Upper lobe of left lung (tissue), 6 donors: ENCODE measurements at regions not wholly inside any gene's neighbourhood (a gene's known extent, or its start where the extent isn't known, plus 50 kb on each side); places are given as distances from the start of the nearest gene placed in this dataset.

Experiments used
- ATAC-seq, 2 donors: fragments of 200-7000 bp; cut with Tn5 transposase; one replicate each; pipeline ENCODE4 v1.9.1; 2022; ENCODE audit warnings: mild to moderate bottlenecking in 2 of 2, moderate library complexity in 2 of 2; ENCODE audit not compliant: low FRiP score in 2 of 2
- DNase-seq, 2 donors: peaks; one replicate each; pipeline ENCODE4 v3.0.0-alpha.2; 2019 to 2020
- H3K27ac ChIP-seq, 4 donors: fragments of 200-600 bp; sonication (generic); one replicate each; pipeline ENCODE4 v1.5.1; 2016 to 2019
- H3K27me3 ChIP-seq, 4 donors: fragments of 200-600 bp; sonication (generic); one replicate each; pipeline ENCODE4 v1.5.1; 2017 to 2019
- H3K36me3 ChIP-seq, 4 donors: fragments of 200-600 bp; sonication (generic); one replicate each; pipeline ENCODE4 v1.5.1; 2016 to 2019
- H3K4me1 ChIP-seq, 4 donors: fragments of 200-600 bp; sonication (generic); one replicate each; pipeline ENCODE4 v1.5.1; 2018 to 2019
- H3K4me3 ChIP-seq, 4 donors: fragments of 200-600 bp; sonication (generic); one replicate each; pipeline ENCODE4 v1.5.1; 2017 to 2019; ENCODE audit warnings: mild to moderate bottlenecking in 2 of 4, moderate library complexity in 1 of 4
- H3K9me3 ChIP-seq, 4 donors: fragments of 200-600 bp; sonication (generic); one replicate each; pipeline ENCODE4 v1.5.1; 2018 to 2019
- EP300 ChIP-seq, 4 donors: sonication (generic); formaldehyde crosslinking; IDR thresholded peaks; one replicate each; pipeline ENCODE4 v1.5.1; 2017; ENCODE audit warnings: antibody characterized with exemption in 4 of 4, control low read depth in 2 of 4
- POLR2A ChIP-seq, 4 donors: fragments of 450-650 bp; IDR thresholded peaks; one replicate each; pipeline ENCODE4 v1.5.1; 2016 to 2017; ENCODE audit warnings: antibody characterized with exemption in 4 of 4, mild to moderate bottlenecking in 2 of 4
- POLR2AphosphoS5 ChIP-seq, 2 donors: sonication (generic); formaldehyde crosslinking; IDR thresholded peaks; one replicate each; pipeline ENCODE4 v1.5.1; 2017; ENCODE audit warnings: antibody characterized with exemption in 2 of 2
- WGBS, 2 donors: methylation state at CpG; one replicate each; pipeline ENCODE4 v1.1.5; 2017 to 2018; 5-methylcytosine and 5-hydroxymethylcytosine counted together
- TF ChIP-seq, protein P1 (sequence below), 6 experiments: fragments of 450-650 bp in 4 of 6; fragments of 200-600 bp in 2 of 6; sonication (generic) in 2 of 6; IDR thresholded peaks; one replicate each; pipeline ENCODE4 v1.5.1; 2016 to 2019; ENCODE audit warnings: antibody characterized with exemption in 6 of 6
- donor health status: DM: no; HTN: no; CAD: no; lungs with moderate emphysema.
- donor health status: DM: no; HTN: yes; CAD: no; lungs with severe emphysema.

- TF ChIP-seq POLR2AphosphoS5 (IDR thresholded peaks at IDR 0.05) (no peak), POLR2A (IDR thresholded peaks at IDR 0.05) (no peak), EP300 (IDR thresholded peaks at IDR 0.05) (no peak)
- TF ChIP-seq, protein P1, sequence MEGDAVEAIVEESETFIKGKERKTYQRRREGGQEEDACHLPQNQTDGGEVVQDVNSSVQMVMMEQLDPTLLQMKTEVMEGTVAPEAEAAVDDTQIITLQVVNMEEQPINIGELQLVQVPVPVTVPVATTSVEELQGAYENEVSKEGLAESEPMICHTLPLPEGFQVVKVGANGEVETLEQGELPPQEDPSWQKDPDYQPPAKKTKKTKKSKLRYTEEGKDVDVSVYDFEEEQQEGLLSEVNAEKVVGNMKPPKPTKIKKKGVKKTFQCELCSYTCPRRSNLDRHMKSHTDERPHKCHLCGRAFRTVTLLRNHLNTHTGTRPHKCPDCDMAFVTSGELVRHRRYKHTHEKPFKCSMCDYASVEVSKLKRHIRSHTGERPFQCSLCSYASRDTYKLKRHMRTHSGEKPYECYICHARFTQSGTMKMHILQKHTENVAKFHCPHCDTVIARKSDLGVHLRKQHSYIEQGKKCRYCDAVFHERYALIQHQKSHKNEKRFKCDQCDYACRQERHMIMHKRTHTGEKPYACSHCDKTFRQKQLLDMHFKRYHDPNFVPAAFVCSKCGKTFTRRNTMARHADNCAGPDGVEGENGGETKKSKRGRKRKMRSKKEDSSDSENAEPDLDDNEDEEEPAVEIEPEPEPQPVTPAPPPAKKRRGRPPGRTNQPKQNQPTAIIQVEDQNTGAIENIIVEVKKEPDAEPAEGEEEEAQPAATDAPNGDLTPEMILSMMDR (IDR thresholded peaks at IDR 0.05), result no peak
- Histone ChIP-seq H3K27ac (no peak overlapping the region), H3K36me3 (no peaks in the 10 kb centered on the region), H3K9me3 (no peaks in the 10 kb centered on the region), H3K4me1 (no peaks in the 10 kb centered on the region), H3K4me3 (no peak overlapping the region), H3K27me3 (no peaks in the 10 kb centered on the region)
- no peak for ATAC-seq
- 46 to 47% methylated on average over 10 to 13 of the region's 13 CpGs for WGBS, 2 donors
- no peak for DNase-seq
These were observed 85.3 kb upstream of the PPP2R2D start for GRCh38 chr10:131815266-131816156.

DNA sequence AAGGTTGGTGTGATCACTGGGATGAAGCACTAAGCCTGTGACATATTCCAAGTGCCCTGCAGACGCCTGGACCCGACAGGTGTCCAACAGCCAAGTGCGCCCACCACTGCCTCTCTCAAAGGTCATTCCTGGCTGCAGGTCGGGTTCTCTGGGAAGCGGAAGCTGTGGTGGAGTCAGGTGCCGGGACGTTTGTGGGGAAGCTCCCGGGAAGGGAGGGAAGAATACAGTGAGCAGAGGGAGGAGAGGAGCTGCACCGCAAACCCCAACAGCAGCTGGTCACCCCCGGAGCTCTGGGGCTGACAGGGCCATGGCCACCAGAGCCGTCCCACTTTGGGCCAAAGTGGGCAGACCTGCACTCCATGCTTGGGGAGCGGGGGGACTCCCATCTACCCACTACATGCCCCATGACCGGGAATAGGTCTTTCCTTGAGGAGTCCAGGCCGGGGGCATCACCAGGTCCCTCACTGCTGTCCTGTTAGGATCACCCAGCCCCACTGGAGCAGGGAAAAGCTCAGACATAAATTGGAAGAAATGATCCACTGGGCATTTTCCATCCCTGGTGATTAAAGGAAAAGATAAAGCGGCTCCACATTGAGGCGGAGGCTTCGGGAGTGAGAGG, 84.5 kb upstream of the PPP2R2D start:
- no peaks in the 10 kb centered on the region for H3K36me3 ChIP-seq

GRCh38 chr10:131816941-131817700, 83.7 kb upstream of the PPP2R2D start:
- 67 to 68% methylated on average over 13 of the region's 13 CpGs for WGBS, 2 donors
- ATAC-seq (no peak), DNase-seq (no peak)
- Histone ChIP-seq H3K4me1 (no peaks in the 10 kb centered on the region), H3K27ac (no peak overlapping the region), H3K36me3 (no peaks in the 10 kb centered on the region), H3K4me3 (no peak overlapping the region), H3K27me3 (no peaks in the 10 kb centered on the region), H3K9me3 (no peaks in the 10 kb centered on the region)
- TF ChIP-seq POLR2A (IDR thresholded peaks at IDR 0.05) (no peak), POLR2AphosphoS5 (IDR thresholded peaks at IDR 0.05) (no peak), EP300 (IDR thresholded peaks at IDR 0.05) (no peak)
- TF ChIP-seq, protein P1 (IDR thresholded peaks at IDR 0.05), result no peak

More for the DNA sequence above, 84.5 kb upstream of the PPP2R2D start:
- ATAC-seq (no peak), DNase-seq (peak in 1 of 2 donors; percentile 38)
- no peak overlapping the region for H3K4me3 ChIP-seq
- H3K27ac ChIP-seq, result no peak overlapping the region
- TF ChIP-seq POLR2A (IDR thresholded peaks at IDR 0.05) (no peak), EP300 (IDR thresholded peaks at IDR 0.05) (no peak), POLR2AphosphoS5 (IDR thresholded peaks at IDR 0.05) (no peak)
- TF ChIP-seq, protein P1 (IDR thresholded peaks at IDR 0.05), result no peak
- H3K9me3 ChIP-seq, result no peaks in the 10 kb centered on the region
- 66 to 76% methylated on average over 17 of the region's 17 CpGs for WGBS, 2 donors
- no peaks in the 10 kb centered on the region for H3K4me1 ChIP-seq
- no peaks in the 10 kb centered on the region for H3K27me3 ChIP-seq

- peak in 1 of 2 donors; percentile 42 for DNase-seq
- TF ChIP-seq POLR2AphosphoS5 (IDR thresholded peaks at IDR 0.05) (no peak), EP300 (IDR thresholded peaks at IDR 0.05) (no peak), POLR2A (IDR thresholded peaks at IDR 0.05) (no peak)
- TF ChIP-seq, protein P1 (IDR thresholded peaks at IDR 0.05), result no peak
- Histone ChIP-seq H3K4me3 (no peak overlapping the region), H3K9me3 (no peaks in the 10 kb centered on the region), H3K4me1 (no peaks in the 10 kb centered on the region), H3K27ac (no peak overlapping the region), H3K36me3 (no peaks in the 10 kb centered on the region), H3K27me3 (no peaks in the 10 kb centered on the region)
- ATAC-seq, result no peak
- WGBS, 2 donors, result 49 to 67% methylated on average over 8 to 13 of the region's 13 CpGs
These were observed 82.8 kb upstream of the PPP2R2D start for GRCh38 chr10:131817866-131818509.
